Type B pancreatic cell (in vitro differentiated cells): ENCODE measurements at regions not wholly inside any gene's neighbourhood (a gene's known extent, or its start where the extent isn't known, plus 50 kb on each side); places are given as distances from the start of the nearest gene placed in this dataset.

Source experiments
- DNase-seq: peaks from one replicate; pipeline ENCODE4 v3.0.0; 2021; ENCODE audit warnings: mixed read lengths; ENCODE audit not compliant: unreplicated experiment; ENCODE audit errors: extremely low spot score
- H3K27ac Mint-ChIP-seq: 2 replicates; pipeline ENCODE4 v1.8.0; 2021; ENCODE audit warnings: mild to moderate bottlenecking, mixed read lengths
- H3K27me3 Mint-ChIP-seq: 2 replicates; pipeline ENCODE4 v1.8.0; 2021; ENCODE audit warnings: mixed read lengths
- H3K36me3 Mint-ChIP-seq: 2 replicates; pipeline ENCODE4 v1.8.0; 2021; ENCODE audit warnings: mixed read lengths
- H3K4me1 Mint-ChIP-seq: one replicate; pipeline ENCODE4 v1.8.0; 2021; ENCODE audit warnings: mixed read lengths; ENCODE audit not compliant: unreplicated experiment
- H3K4me3 Mint-ChIP-seq: 2 replicates; pipeline ENCODE4 v1.8.0; 2021; ENCODE audit warnings: mild to moderate bottlenecking, mixed read lengths
- H3K9me3 Mint-ChIP-seq: 2 replicates; pipeline ENCODE4 v1.8.0; 2021; ENCODE audit warnings: mixed read lengths
- TF ChIP-seq, protein P1 (sequence below): fragments of 200-600 bp; sonication (generic); conservative IDR thresholded peaks from 2 replicates; pipeline ENCODE4 v1.5.0; 2021; ENCODE audit warnings: antibody characterized with exemption, mild to moderate bottlenecking

DNA sequence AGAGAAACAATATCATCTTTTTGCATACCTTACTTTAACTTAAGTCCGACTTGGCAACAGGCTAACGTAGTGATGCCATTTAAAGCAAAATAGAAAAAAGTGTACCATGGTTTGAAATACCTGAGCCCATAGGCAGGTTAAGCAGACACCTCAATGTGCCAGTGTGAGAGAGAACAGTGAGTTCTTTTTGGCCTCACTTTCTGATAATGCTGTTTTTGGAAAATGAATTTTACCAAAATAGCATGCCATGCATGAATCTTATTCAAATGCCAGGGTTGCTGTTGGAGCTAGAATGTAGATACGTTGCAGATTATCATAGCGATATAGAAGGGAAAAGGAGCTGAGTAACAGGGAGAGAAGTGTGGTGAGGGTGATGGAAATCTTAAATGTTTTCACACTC is 170.2 kb downstream of the OTOR start:
- Mint-ChIP-seq H3K4me1 (peaks cover 9% of the 10 kb centered on the region), H3K27ac (no peak overlapping the region), H3K4me3 (no peak overlapping the region), H3K36me3 (no peaks in the 10 kb centered on the region), H3K27me3 (no peaks in the 10 kb centered on the region), H3K9me3 (peaks cover 6% of the 10 kb centered on the region)
- TF ChIP-seq, protein P1, sequence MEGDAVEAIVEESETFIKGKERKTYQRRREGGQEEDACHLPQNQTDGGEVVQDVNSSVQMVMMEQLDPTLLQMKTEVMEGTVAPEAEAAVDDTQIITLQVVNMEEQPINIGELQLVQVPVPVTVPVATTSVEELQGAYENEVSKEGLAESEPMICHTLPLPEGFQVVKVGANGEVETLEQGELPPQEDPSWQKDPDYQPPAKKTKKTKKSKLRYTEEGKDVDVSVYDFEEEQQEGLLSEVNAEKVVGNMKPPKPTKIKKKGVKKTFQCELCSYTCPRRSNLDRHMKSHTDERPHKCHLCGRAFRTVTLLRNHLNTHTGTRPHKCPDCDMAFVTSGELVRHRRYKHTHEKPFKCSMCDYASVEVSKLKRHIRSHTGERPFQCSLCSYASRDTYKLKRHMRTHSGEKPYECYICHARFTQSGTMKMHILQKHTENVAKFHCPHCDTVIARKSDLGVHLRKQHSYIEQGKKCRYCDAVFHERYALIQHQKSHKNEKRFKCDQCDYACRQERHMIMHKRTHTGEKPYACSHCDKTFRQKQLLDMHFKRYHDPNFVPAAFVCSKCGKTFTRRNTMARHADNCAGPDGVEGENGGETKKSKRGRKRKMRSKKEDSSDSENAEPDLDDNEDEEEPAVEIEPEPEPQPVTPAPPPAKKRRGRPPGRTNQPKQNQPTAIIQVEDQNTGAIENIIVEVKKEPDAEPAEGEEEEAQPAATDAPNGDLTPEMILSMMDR = no peak
- no peak for DNase-seq

DNA sequence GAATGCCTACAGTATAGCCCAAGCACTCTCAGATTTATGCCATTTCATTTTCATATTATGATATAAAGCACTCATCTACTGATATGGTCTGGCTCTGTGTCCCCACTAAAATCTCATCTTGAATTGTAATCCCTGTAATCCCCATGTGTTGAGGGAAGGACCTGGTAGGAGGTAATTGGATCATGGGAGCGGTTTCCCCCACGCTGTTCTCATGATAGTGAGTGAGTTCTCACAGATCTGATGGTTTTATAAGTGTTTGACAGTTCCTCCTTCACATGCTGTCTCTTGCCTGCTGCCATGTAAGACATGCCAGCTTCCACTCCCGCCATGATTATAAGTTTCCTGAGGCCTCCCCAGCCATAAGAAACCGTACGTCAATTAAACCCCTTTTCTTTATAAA is 171.7 kb downstream of the OTOR start:
- peaks cover 6% of the 10 kb centered on the region for H3K9me3 Mint-ChIP-seq
- no peak overlapping the region for H3K27ac Mint-ChIP-seq
- no peak overlapping the region for H3K4me3 Mint-ChIP-seq
- TF ChIP-seq, protein P1 = no peak
- DNase-seq = no peak
- H3K4me1 Mint-ChIP-seq = peaks cover 15% of the 10 kb centered on the region
- no peaks in the 10 kb centered on the region for H3K27me3 Mint-ChIP-seq
- H3K36me3 Mint-ChIP-seq = no peaks in the 10 kb centered on the region

DNA sequence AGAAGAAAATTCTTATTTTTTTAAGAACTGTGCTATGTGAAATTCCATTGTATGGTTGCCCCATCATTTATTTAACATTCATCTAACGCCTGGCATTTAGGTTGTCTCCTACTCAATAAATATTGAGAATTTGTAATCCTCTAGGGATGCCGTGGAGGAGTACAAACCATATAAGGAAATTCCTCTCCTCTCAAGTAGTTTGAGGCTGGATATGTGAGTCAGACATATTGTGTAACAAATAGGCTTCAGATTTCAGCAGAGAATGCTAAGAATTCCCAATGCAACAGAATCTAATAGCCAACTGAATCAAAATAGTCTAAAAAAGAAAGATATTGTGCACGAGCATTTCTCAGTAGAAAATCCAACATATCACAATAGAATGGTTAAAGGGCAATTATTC is 174.7 kb downstream of the OTOR start:
- no peak overlapping the region for H3K4me3 Mint-ChIP-seq
- H3K27me3 Mint-ChIP-seq = no peaks in the 10 kb centered on the region
- peaks cover 6% of the 10 kb centered on the region for H3K9me3 Mint-ChIP-seq
- H3K4me1 Mint-ChIP-seq = peaks cover 15% of the 10 kb centered on the region
- peak overlapping the region; percentile 73 for H3K27ac Mint-ChIP-seq
- TF ChIP-seq, protein P1 = no peak
- DNase-seq = no peak
- no peaks in the 10 kb centered on the region for H3K36me3 Mint-ChIP-seq

DNA sequence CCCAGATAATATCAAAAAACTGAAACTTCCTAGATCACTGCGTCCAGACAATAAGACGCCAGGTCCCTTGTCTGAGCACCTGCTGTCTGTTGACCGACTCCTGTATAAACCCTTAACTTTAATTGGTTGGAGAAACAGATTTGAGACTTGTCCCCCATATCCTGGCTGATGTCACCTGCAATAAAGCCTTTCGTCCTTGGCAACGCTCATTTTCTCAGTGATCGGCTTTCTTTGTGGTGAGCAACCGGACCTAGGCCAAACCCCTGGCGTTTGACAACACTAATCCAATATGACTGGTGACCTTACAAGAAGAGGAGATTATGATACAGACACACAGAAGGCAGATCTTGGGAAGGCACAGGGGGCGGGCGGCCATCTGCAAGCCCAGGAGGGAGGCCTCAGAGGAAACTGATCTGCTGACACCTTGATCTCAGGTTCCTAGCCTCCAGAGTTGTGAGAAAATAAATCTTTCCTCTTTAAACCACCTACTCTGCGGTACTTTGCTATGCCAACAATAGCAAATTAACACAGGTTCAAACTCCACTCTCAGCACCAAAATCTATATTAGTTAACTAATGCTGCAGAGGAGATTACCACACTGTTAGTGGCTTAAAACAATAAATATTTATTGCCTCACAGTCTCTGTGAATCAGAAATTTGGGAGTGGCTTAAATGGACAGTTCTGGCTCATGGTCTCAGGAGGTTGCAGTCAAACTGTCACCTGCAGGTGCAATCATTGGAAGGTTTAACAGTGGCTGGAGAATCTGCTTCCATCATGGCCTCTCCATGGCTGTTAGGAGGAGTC is 178.7 kb downstream of the OTOR start:
- TF ChIP-seq, protein P1 = no peak
- no peak overlapping the region for H3K4me3 Mint-ChIP-seq
- H3K36me3 Mint-ChIP-seq = no peaks in the 10 kb centered on the region

DNA sequence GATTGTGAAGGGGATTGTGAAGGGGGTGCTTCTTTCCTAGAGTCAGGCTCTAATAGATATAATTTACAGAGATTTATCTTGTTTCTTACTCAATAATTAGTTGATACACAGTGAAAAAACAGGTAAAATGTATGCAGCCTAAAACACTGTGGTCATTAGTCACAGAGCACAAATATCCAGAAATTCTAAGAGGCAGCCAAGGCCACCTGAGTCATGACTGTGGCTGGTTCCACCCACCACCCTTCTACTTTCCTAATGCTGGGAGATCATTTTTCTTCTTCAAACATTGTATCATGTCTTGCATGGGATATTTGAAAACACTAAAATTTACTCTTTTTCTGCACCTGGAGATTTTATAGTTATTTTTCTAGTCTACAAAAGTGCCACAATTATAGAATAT is 181.6 kb downstream of the OTOR start:
- Mint-ChIP-seq H3K27ac (no peak overlapping the region), H3K9me3 (peaks cover 6% of the 10 kb centered on the region), H3K27me3 (no peaks in the 10 kb centered on the region), H3K36me3 (no peaks in the 10 kb centered on the region), H3K4me3 (no peak overlapping the region), H3K4me1 (no peaks in the 10 kb centered on the region)
- TF ChIP-seq, protein P1 = no peak
- no peak for DNase-seq

More for the DNA sequence above, 178.7 kb downstream of the OTOR start:
- no peak for DNase-seq
- H3K27ac Mint-ChIP-seq = no peak overlapping the region
- peaks cover 8% of the 10 kb centered on the region for H3K9me3 Mint-ChIP-seq
- H3K27me3 Mint-ChIP-seq = no peaks in the 10 kb centered on the region
- peaks cover 15% of the 10 kb centered on the region for H3K4me1 Mint-ChIP-seq
